Fibroblast of lung (primary cell): ENCODE measurements at regions not wholly inside any gene's neighbourhood (a gene's known extent, or its start where the extent isn't known, plus 50 kb on each side); places are given as distances from the start of the nearest gene placed in this dataset.

Experiments
- CTCF ChIP-seq, 2 donors: IDR thresholded peaks in 1 of 2; conservative IDR thresholded peaks in 1 of 2; 1 replicate in 1 of 2; 2 replicates in 1 of 2; pipeline ENCODE4 v1.5.1; 2011 to 2012; ENCODE audit warnings: low read length in 2 of 2, control low read depth in 1 of 2, inconsistent platforms in 1 of 2, low read depth in 1 of 2, mild to moderate bottlenecking in 1 of 2
- EZH2 ChIP-seq: IDR thresholded peaks from 2 replicates; pipeline ENCODE4 v1.5.1; 2012; ENCODE audit warnings: low read length, control low read depth, mild to moderate bottlenecking; ENCODE audit errors: missing control alignments

- TF ChIP-seq CTCF (conservative IDR thresholded peaks at IDR 0.05 in 1 of 2, IDR thresholded peaks at IDR 0.05 in 1 of 2; ENCODE audit: low read depth in 1 of 2, low read length in 2 of 2): no peak
- no peak for TF ChIP-seq EZH2
Observed at GRCh38 chr21:19833082-19833481, 1165.1 kb upstream of the NCAM2 start.
